K562 (cell line): ENCODE measurements at regions not wholly inside any gene's neighbourhood (a gene's known extent, or its start where the extent isn't known, plus 50 kb on each side); places are given as distances from the start of the nearest gene placed in this dataset.

ENCODE experiments used
- ATAC-seq: fragments of 200-7000 bp; cut with Tn5 transposase; 3 replicates; pipeline ENCODE4 v1.9.1; 2020; ENCODE audit warnings: moderate library complexity
- BruUV-seq: library from RNA; stranded (reverse); fragments of 400-500 nt; replicated peaks from 2 replicates; lab custom pipeline; 2021; lab: Mats Ljungman, UMichigan
- CTCF ChIA-PET: fragments of 300-600 bp; formaldehyde crosslinking; extraction: SDS; loops from one replicate; lab custom pipeline; 2021; ENCODE audit warnings: low intra/inter-chr PET ratio; lab: Yijun Ruan, JAX
- POLR2A ChIA-PET: fragments of 300-600, 350-650 bp; sonication (Branson Sonifier 250); formaldehyde crosslinking; extraction: SDS; loops from one replicate; lab custom pipeline; 2021; ENCODE audit warnings: antibody characterized with exemption, inconsistent platforms; lab: Yijun Ruan, JAX
- DNase-seq, 4 experiments: peaks; one replicate each; pipeline versions ENCODE4 v3.0.0 to v3.0.0-alpha.2; 2011 to 2018; ENCODE audit warnings: low spot score in 3 of 4, mixed read lengths in 3 of 4; ENCODE audit errors: extremely low read depth in 1 of 4
- FAIRE-seq: peaks from 2 replicates; lab custom pipeline; 2011; peaks lifted over from hg19 to GRCh38; lab: Jason Lieb, UNC
- H2AFZ ChIP-seq: 2 replicates; pipeline ENCODE4 v1.6.0; 2011; ENCODE audit warnings: low read depth, low read length, control low read depth, inconsistent platforms
- H3K27ac ChIP-seq: fragments of 200-600 bp; 3 replicates; pipeline ENCODE4 v1.8.0; 2011; ENCODE audit warnings: low read depth, mild to moderate bottlenecking, control low read depth, inconsistent platforms, low read length, moderate library complexity, mixed read lengths; ENCODE audit errors: extremely low read depth
- H3K27me3 ChIP-seq, 2 experiments: fragments of 300-600 bp in 1 of 2; 2 replicates in 1 of 2; 3 replicates in 1 of 2; pipeline versions ENCODE4 v1.6.0 to v1.8.0; 2011; ENCODE audit warnings: inconsistent platforms in 2 of 2, low read length in 2 of 2, mild to moderate bottlenecking in 1 of 2, mixed read lengths in 1 of 2, moderate library complexity in 1 of 2; ENCODE audit not compliant: control insufficient read depth in 2 of 2, insufficient read depth in 2 of 2
- H3K36me3 ChIP-seq: fragments of 300-600 bp; 3 replicates; pipeline ENCODE4 v1.8.0; 2011; ENCODE audit warnings: mild to moderate bottlenecking, low read length, inconsistent platforms; ENCODE audit not compliant: control insufficient read depth, insufficient read depth
- H3K4me1 ChIP-seq, 2 experiments: fragments of 200-600 bp in 1 of 2; replicated peaks in 1 of 2; 2 replicates in 1 of 2; 3 replicates in 1 of 2; pipeline versions ENCODE4 v1.5.1 to v1.8.0; 2011; ENCODE audit warnings: inconsistent platforms in 2 of 2, low read length in 2 of 2, mild to moderate bottlenecking in 1 of 2, mixed read lengths in 1 of 2, moderate library complexity in 1 of 2; ENCODE audit not compliant: control insufficient read depth in 2 of 2, insufficient read depth in 2 of 2
- H3K4me2 ChIP-seq: 2 replicates; pipeline ENCODE4 v1.6.1; 2011; ENCODE audit warnings: low read length, control low read depth, inconsistent platforms, mixed read lengths; ENCODE audit not compliant: insufficient read depth
- H3K4me3 ChIP-seq: fragments of 200-600 bp; sonication (generic), shearing (Covaris generic); 2 replicates; pipeline ENCODE4 v1.5.1; 2016; ENCODE audit warnings: control low read depth, inconsistent platforms
- H3K79me2 ChIP-seq: fragments of 200-600 bp; 3 replicates; pipeline ENCODE4 v1.8.0; 2011; ENCODE audit warnings: low read length, inconsistent platforms; ENCODE audit not compliant: control insufficient read depth, insufficient read depth
- H3K9ac ChIP-seq, 2 experiments: 2 replicates each; pipeline versions ENCODE4 v1.6.0 to v1.6.1; 2011; ENCODE audit warnings: low read depth in 2 of 2, low read length in 2 of 2, control low read depth in 1 of 2, inconsistent platforms in 1 of 2, mild to moderate bottlenecking in 1 of 2, mixed read lengths in 1 of 2; ENCODE audit not compliant: insufficient read depth in 1 of 2
- H3K9me1 ChIP-seq: one replicate; pipeline ENCODE4 v1.6.0; 2011; ENCODE audit warnings: inconsistent platforms, mild to moderate bottlenecking, low read length, moderate library complexity; ENCODE audit not compliant: control insufficient read depth, insufficient read depth
- H3K9me3 ChIP-seq: replicated peaks from 2 replicates; pipeline ENCODE4 v1.5.1; 2011; ENCODE audit warnings: low read depth, low read length, inconsistent platforms; ENCODE audit not compliant: control insufficient read depth, insufficient read depth
- H4K20me1 ChIP-seq: replicated peaks from 2 replicates; pipeline ENCODE4 v1.6.1; 2011; ENCODE audit warnings: low read length, inconsistent platforms, mixed read lengths; ENCODE audit not compliant: control insufficient read depth, insufficient read depth
- BACH1 ChIP-seq: fragments of 200-800 bp; sonication (Bioruptor generic); IDR thresholded peaks from 2 replicates; pipeline ENCODE4 v1.6.1; 2016; ENCODE audit warnings: missing genetic modification characterization, missing compliant biosample characterization
- PRDM10 ChIP-seq: fragments of 450-650 bp; IDR thresholded peaks from 2 replicates; pipeline ENCODE4 v1.6.1; 2018; ENCODE audit not compliant: partially characterized antibody
- WGBS: fragments of 100-300 bp; shearing (Covaris generic); methylation state at CpG from one replicate; pipeline ENCODE4 v1.1.6; 2016; ENCODE audit warnings: low coverage, mixed read lengths; ENCODE audit not compliant: insufficient coverage; ENCODE audit errors: missing lambda C conversion rate; 5-methylcytosine and 5-hydroxymethylcytosine counted together
- in situ Hi-C: fragments of 300-500 bp; cut with MboI; formaldehyde crosslinking; loops from 4 replicates; pipeline ENCODE4 v1.15.0; 2018; ENCODE audit warnings: inconsistent platforms, mixed read lengths
- intact Hi-C: fragments of 100-400 bp; cut with micrococcal nuclease; formaldehyde crosslinking; loops from 2 replicates; pipeline ENCODE4 v1.14.2; 2022
- TF ChIP-seq, protein P1 (sequence below): sonication (generic); formaldehyde crosslinking; IDR thresholded peaks from 2 replicates; pipeline ENCODE4 v1.8.1; 2023; ENCODE audit warnings: mild to moderate bottlenecking, missing genetic modification reagents, moderate library complexity

- intact Hi-C loops, result no loop called here
- no TSS peak for BruUV-seq
- H3K4me1 ChIP-seq, result no peaks in the 10 kb centered on the region
- TF ChIP-seq PRDM10, result no peak
- no peak for TF ChIP-seq BACH1
- TF ChIP-seq, protein P1, sequence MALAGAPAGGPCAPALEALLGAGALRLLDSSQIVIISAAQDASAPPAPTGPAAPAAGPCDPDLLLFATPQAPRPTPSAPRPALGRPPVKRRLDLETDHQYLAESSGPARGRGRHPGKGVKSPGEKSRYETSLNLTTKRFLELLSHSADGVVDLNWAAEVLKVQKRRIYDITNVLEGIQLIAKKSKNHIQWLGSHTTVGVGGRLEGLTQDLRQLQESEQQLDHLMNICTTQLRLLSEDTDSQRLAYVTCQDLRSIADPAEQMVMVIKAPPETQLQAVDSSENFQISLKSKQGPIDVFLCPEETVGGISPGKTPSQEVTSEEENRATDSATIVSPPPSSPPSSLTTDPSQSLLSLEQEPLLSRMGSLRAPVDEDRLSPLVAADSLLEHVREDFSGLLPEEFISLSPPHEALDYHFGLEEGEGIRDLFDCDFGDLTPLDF (CRISPR knock-in tag), result no peak
- TF ChIP-seq, all 486 proteins: peak for 0
- ChIA-PET CTCF (no interaction called here), POLR2A (interaction anchor here (0.6 to 0.7 kb wide), 2 partner anchors 462 to 1168 kb away, joined by 3 to 4 read pairs; no protein-coding TSS in a partner anchor)
- no peak for FAIRE-seq
- in situ Hi-C loops, result no loop called here
- H3K27me3 ChIP-seq, result peaks cover 0 to 3% of the 10 kb centered on the region in 2 experiments; a peak in 1 of 5 replicates
- H3K27ac ChIP-seq, result no peak overlapping the region
- H3K4me3 ChIP-seq, result no peak overlapping the region
- H3K9me3 ChIP-seq, result no peaks in the 10 kb centered on the region
- H3K36me3 ChIP-seq, result no peaks in the 10 kb centered on the region
- H3K4me2 ChIP-seq, result no peak overlapping the region
- no peaks in the 10 kb centered on the region for H4K20me1 ChIP-seq
- WGBS, result 3% methylated on average over 5 of the region's 5 CpGs
- DNase-seq, result no peak
- H3K9ac ChIP-seq, result no peak overlapping the region
- ATAC-seq, result no peak
- no peaks in the 10 kb centered on the region for H3K79me2 ChIP-seq
- no peaks in the 10 kb centered on the region for H3K9me1 ChIP-seq
- H2AFZ ChIP-seq, result no peak overlapping the region
Observed at GRCh38 chr12:126719912-126720705, 1546.9 kb upstream of the TMEM132C start.
